ENCODE measurements at regions not wholly inside any gene's neighbourhood (a gene's known extent, or its start where the extent isn't known, plus 50 kb on each side); places are given as distances from the start of the nearest gene placed in this dataset.
"Not testable (repeated sequence)": the region's sequence is repeated elsewhere in the genome, so short reads cannot be mapped to it uniquely, and the experiment has no call there.

DNA sequence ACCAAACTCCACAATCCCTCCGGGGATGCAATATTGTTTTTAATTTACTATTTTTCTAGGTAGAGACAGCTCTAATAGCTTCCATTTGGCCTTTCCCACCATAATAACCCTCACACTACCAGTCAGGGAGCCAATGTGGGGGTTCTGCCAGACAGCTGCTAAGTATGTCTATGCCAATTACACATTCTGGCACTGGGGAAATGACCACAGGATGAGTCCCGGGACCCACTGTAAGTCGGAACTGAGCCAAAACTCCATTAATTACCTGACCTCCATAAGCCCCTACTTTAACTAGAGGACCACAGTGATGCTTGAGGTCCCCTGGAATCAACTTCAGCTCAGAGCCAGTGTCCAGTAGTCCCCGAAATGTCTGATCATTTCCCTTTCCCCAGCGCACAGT lies 95.2 kb upstream of the USP25 start:
- TF ChIP-seq, protein P1, sequence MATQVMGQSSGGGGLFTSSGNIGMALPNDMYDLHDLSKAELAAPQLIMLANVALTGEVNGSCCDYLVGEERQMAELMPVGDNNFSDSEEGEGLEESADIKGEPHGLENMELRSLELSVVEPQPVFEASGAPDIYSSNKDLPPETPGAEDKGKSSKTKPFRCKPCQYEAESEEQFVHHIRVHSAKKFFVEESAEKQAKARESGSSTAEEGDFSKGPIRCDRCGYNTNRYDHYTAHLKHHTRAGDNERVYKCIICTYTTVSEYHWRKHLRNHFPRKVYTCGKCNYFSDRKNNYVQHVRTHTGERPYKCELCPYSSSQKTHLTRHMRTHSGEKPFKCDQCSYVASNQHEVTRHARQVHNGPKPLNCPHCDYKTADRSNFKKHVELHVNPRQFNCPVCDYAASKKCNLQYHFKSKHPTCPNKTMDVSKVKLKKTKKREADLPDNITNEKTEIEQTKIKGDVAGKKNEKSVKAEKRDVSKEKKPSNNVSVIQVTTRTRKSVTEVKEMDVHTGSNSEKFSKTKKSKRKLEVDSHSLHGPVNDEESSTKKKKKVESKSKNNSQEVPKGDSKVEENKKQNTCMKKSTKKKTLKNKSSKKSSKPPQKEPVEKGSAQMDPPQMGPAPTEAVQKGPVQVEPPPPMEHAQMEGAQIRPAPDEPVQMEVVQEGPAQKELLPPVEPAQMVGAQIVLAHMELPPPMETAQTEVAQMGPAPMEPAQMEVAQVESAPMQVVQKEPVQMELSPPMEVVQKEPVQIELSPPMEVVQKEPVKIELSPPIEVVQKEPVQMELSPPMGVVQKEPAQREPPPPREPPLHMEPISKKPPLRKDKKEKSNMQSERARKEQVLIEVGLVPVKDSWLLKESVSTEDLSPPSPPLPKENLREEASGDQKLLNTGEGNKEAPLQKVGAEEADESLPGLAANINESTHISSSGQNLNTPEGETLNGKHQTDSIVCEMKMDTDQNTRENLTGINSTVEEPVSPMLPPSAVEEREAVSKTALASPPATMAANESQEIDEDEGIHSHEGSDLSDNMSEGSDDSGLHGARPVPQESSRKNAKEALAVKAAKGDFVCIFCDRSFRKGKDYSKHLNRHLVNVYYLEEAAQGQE (tag by site-specific recombination; IDR thresholded peaks at IDR 0.05) = not testable (repeated sequence)
- TF ChIP-seq, protein P2, sequence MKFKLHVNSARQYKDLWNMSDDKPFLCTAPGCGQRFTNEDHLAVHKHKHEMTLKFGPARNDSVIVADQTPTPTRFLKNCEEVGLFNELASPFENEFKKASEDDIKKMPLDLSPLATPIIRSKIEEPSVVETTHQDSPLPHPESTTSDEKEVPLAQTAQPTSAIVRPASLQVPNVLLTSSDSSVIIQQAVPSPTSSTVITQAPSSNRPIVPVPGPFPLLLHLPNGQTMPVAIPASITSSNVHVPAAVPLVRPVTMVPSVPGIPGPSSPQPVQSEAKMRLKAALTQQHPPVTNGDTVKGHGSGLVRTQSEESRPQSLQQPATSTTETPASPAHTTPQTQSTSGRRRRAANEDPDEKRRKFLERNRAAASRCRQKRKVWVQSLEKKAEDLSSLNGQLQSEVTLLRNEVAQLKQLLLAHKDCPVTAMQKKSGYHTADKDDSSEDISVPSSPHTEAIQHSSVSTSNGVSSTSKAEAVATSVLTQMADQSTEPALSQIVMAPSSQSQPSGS (tag by site-specific recombination; IDR thresholded peaks at IDR 0.05; ENCODE audit: low read depth) = not testable (repeated sequence)
- TF ChIP-seq ZNF2 (tag by site-specific recombination; IDR thresholded peaks at IDR 0.05); ZNF146 (tag by site-specific recombination; IDR thresholded peaks at IDR 0.05); ZNF112 (tag by site-specific recombination; IDR thresholded peaks at IDR 0.05); ZNF114 (tag by site-specific recombination; IDR thresholded peaks at IDR 0.05); KLF9 (tag by site-specific recombination; IDR thresholded peaks at IDR 0.05; ENCODE audit: low read depth); WT1 (tag by site-specific recombination; IDR thresholded peaks at IDR 0.05); KLF7 (tag by site-specific recombination; IDR thresholded peaks at IDR 0.05; ENCODE audit: borderline replicate concordance); ZNF121 (tag by site-specific recombination; IDR thresholded peaks at IDR 0.05): not testable (repeated sequence)
- TF ChIP-seq, protein P3, sequence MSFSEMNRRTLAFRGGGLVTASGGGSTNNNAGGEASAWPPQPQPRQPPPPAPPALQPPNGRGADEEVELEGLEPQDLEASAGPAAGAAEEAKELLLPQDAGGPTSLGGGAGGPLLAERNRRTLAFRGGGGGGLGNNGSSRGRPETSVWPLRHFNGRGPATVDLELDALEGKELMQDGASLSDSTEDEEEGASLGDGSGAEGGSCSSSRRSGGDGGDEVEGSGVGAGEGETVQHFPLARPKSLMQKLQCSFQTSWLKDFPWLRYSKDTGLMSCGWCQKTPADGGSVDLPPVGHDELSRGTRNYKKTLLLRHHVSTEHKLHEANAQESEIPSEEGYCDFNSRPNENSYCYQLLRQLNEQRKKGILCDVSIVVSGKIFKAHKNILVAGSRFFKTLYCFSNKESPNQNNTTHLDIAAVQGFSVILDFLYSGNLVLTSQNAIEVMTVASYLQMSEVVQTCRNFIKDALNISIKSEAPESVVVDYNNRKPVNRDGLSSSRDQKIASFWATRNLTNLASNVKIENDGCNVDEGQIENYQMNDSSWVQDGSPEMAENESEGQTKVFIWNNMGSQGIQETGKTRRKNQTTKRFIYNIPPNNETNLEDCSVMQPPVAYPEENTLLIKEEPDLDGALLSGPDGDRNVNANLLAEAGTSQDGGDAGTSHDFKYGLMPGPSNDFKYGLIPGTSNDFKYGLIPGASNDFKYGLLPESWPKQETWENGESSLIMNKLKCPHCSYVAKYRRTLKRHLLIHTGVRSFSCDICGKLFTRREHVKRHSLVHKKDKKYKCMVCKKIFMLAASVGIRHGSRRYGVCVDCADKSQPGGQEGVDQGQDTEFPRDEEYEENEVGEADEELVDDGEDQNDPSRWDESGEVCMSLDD (tag by site-specific recombination; IDR thresholded peaks at IDR 0.05) = not testable (repeated sequence)
- TF ChIP-seq, protein P4, sequence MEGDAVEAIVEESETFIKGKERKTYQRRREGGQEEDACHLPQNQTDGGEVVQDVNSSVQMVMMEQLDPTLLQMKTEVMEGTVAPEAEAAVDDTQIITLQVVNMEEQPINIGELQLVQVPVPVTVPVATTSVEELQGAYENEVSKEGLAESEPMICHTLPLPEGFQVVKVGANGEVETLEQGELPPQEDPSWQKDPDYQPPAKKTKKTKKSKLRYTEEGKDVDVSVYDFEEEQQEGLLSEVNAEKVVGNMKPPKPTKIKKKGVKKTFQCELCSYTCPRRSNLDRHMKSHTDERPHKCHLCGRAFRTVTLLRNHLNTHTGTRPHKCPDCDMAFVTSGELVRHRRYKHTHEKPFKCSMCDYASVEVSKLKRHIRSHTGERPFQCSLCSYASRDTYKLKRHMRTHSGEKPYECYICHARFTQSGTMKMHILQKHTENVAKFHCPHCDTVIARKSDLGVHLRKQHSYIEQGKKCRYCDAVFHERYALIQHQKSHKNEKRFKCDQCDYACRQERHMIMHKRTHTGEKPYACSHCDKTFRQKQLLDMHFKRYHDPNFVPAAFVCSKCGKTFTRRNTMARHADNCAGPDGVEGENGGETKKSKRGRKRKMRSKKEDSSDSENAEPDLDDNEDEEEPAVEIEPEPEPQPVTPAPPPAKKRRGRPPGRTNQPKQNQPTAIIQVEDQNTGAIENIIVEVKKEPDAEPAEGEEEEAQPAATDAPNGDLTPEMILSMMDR (tag by site-specific recombination; IDR thresholded peaks at IDR 0.05) = not testable (repeated sequence)
- TF ChIP-seq, protein P5, sequence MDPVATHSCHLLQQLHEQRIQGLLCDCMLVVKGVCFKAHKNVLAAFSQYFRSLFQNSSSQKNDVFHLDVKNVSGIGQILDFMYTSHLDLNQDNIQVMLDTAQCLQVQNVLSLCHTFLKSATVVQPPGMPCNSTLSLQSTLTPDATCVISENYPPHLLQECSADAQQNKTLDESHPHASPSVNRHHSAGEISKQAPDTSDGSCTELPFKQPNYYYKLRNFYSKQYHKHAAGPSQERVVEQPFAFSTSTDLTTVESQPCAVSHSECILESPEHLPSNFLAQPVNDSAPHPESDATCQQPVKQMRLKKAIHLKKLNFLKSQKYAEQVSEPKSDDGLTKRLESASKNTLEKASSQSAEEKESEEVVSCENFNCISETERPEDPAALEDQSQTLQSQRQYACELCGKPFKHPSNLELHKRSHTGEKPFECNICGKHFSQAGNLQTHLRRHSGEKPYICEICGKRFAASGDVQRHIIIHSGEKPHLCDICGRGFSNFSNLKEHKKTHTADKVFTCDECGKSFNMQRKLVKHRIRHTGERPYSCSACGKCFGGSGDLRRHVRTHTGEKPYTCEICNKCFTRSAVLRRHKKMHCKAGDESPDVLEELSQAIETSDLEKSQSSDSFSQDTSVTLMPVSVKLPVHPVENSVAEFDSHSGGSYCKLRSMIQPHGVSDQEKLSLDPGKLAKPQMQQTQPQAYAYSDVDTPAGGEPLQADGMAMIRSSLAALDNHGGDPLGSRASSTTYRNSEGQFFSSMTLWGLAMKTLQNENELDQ (tag by site-specific recombination; IDR thresholded peaks at IDR 0.05; ENCODE audit: low read depth) = not testable (repeated sequence)

All from HEK293 (cell line).